Nephron progenitor cell (in vitro differentiated cells): ENCODE measurements at regions not wholly inside any gene's neighbourhood (a gene's known extent, or its start where the extent isn't known, plus 50 kb on each side); places are given as distances from the start of the nearest gene placed in this dataset.

Experiments
- DNase-seq: peaks from one replicate; pipeline ENCODE4 v3.0.0; 2021
- H3K27ac Mint-ChIP-seq: 2 replicates; pipeline ENCODE4 v1.8.0; 2021; ENCODE audit warnings: mild to moderate bottlenecking, moderate library complexity, mixed read lengths
- H3K27me3 Mint-ChIP-seq: 2 replicates; pipeline ENCODE4 v1.8.0; 2021; ENCODE audit warnings: mild to moderate bottlenecking, low read depth, mixed read lengths; ENCODE audit not compliant: poor library complexity
- H3K36me3 Mint-ChIP-seq: 2 replicates; pipeline ENCODE4 v1.8.0; 2021; ENCODE audit warnings: low read depth, mixed read lengths
- H3K4me1 Mint-ChIP-seq: 2 replicates; pipeline ENCODE4 v1.8.0; 2021; ENCODE audit warnings: mixed read lengths
- H3K4me3 Mint-ChIP-seq: 2 replicates; pipeline ENCODE4 v1.8.0; 2021; ENCODE audit warnings: mild to moderate bottlenecking, moderate library complexity, mixed read lengths
- H3K9me3 Mint-ChIP-seq: 2 replicates; pipeline ENCODE4 v1.8.0; 2021; ENCODE audit warnings: mild to moderate bottlenecking, moderate library complexity, mixed read lengths
- TF ChIP-seq, protein P1 (sequence below): fragments of 200-600 bp; sonication (generic); IDR thresholded peaks from 2 replicates; pipeline ENCODE4 v1.5.0; 2021; ENCODE audit warnings: antibody characterized with exemption

- peaks cover 10% of the 10 kb centered on the region for H3K4me1 Mint-ChIP-seq
- TF ChIP-seq, protein P1, sequence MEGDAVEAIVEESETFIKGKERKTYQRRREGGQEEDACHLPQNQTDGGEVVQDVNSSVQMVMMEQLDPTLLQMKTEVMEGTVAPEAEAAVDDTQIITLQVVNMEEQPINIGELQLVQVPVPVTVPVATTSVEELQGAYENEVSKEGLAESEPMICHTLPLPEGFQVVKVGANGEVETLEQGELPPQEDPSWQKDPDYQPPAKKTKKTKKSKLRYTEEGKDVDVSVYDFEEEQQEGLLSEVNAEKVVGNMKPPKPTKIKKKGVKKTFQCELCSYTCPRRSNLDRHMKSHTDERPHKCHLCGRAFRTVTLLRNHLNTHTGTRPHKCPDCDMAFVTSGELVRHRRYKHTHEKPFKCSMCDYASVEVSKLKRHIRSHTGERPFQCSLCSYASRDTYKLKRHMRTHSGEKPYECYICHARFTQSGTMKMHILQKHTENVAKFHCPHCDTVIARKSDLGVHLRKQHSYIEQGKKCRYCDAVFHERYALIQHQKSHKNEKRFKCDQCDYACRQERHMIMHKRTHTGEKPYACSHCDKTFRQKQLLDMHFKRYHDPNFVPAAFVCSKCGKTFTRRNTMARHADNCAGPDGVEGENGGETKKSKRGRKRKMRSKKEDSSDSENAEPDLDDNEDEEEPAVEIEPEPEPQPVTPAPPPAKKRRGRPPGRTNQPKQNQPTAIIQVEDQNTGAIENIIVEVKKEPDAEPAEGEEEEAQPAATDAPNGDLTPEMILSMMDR: no peak
- H3K4me3 Mint-ChIP-seq: no peak overlapping the region
- no peak overlapping the region for H3K27ac Mint-ChIP-seq
- H3K36me3 Mint-ChIP-seq: no peaks in the 10 kb centered on the region
- no peak for DNase-seq
- no peaks in the 10 kb centered on the region for H3K9me3 Mint-ChIP-seq
- peaks cover under 1% of the 10 kb centered on the region for H3K27me3 Mint-ChIP-seq
Measured at GRCh38 chr3:8286086-8286485, 215.5 kb upstream of the LMCD1 start.

- H3K36me3 Mint-ChIP-seq: no peaks in the 10 kb centered on the region
- no peaks in the 10 kb centered on the region for H3K9me3 Mint-ChIP-seq
- peak overlapping the region; percentile 65 for H3K27ac Mint-ChIP-seq
- peaks cover 5% of the 10 kb centered on the region for H3K27me3 Mint-ChIP-seq
- no peak for DNase-seq
- TF ChIP-seq, protein P1: no peak
- H3K4me3 Mint-ChIP-seq: no peak overlapping the region
- H3K4me1 Mint-ChIP-seq: peaks cover 8% of the 10 kb centered on the region
Measured at GRCh38 chr3:8286749-8287148, 214.9 kb upstream of the LMCD1 start.

GRCh38 chr3:8290611-8291010 lies 211.0 kb upstream of the LMCD1 start:
- Mint-ChIP-seq H3K27ac (no peak overlapping the region), H3K4me1 (peaks cover 8% of the 10 kb centered on the region), H3K4me3 (no peak overlapping the region), H3K27me3 (peaks cover 6% of the 10 kb centered on the region), H3K9me3 (no peaks in the 10 kb centered on the region), H3K36me3 (no peaks in the 10 kb centered on the region)
- DNase-seq: no peak
- TF ChIP-seq, protein P1: no peak

GRCh38 chr3:8296461-8296860 lies 205.2 kb upstream of the LMCD1 start:
- TF ChIP-seq, protein P1: no peak
- Mint-ChIP-seq H3K27ac (no peak overlapping the region), H3K4me3 (no peak overlapping the region), H3K9me3 (no peaks in the 10 kb centered on the region), H3K27me3 (peaks cover 3% of the 10 kb centered on the region), H3K4me1 (no peaks in the 10 kb centered on the region), H3K36me3 (no peaks in the 10 kb centered on the region)
- DNase-seq: no peak

DNA sequence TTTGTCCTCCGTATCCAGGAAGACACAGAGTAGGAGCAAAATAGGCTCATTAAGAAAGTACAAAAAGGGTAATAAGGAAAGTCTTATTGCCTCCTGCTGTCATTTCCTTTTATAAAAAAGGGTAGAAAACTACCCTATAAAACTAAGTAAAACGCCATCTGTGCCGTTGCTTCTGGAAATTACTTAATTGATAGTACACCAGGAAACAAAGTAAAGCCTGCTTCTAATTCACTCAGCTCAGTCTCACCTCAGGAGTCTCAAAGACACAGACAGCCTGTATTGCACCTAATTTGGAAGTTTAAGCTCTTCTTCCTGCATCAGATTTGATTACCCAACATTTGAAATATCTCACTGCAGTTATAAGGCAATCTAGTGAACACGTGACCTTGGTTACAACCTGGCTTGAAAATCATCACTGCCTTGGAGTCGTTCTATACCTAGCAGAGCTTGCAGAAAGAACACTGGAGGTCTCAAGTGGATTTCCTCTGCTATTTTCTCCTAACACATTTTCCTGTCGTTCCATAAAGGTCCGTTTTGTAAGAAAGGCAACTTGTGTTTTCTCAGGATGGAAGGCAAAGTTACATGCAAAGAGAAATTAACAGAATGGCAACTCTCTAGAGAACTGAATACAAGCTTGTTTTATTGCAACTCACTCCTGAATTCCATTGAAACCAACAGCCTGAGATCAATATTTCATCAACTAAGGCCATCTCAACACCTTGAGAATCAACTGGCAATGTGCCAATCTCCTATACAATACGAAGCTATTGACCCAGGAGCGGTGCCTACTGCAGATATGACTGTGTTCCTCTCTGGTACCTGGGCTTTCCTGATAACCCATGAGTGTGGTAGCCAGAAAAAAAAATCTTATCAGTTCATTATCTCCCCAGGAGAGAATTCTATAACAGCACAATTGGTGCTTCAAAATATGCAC lies 203.3 kb upstream of the LMCD1 start:
- DNase-seq: no peak
- Mint-ChIP-seq H3K9me3 (no peaks in the 10 kb centered on the region), H3K27me3 (no peaks in the 10 kb centered on the region), H3K4me3 (no peak overlapping the region), H3K4me1 (no peaks in the 10 kb centered on the region), H3K27ac (no peak overlapping the region), H3K36me3 (no peaks in the 10 kb centered on the region)
- TF ChIP-seq, protein P1: no peak
